Activated CD8-positive, alpha-beta memory T cell treated with anti-CD3 and anti-CD28 coated beads for 36 hours (primary cell): ENCODE measurements at regions not wholly inside any gene's neighbourhood (a gene's known extent, or its start where the extent isn't known, plus 50 kb on each side); places are given as distances from the start of the nearest gene placed in this dataset.

Source experiments
- CTCF ChIA-PET: fragments of 350-600 bp; sonication (Branson Sonifier 250); formaldehyde crosslinking; loops from one replicate; lab custom pipeline; 2021; ENCODE audit warnings: antibody characterized with exemption; lab: Charles Lee
- POLR2A ChIA-PET: fragments of 350-600 bp; sonication (Branson Sonifier 250); formaldehyde crosslinking; loops from one replicate; lab custom pipeline; 2021; ENCODE audit warnings: antibody characterized with exemption; lab: Charles Lee

DNA sequence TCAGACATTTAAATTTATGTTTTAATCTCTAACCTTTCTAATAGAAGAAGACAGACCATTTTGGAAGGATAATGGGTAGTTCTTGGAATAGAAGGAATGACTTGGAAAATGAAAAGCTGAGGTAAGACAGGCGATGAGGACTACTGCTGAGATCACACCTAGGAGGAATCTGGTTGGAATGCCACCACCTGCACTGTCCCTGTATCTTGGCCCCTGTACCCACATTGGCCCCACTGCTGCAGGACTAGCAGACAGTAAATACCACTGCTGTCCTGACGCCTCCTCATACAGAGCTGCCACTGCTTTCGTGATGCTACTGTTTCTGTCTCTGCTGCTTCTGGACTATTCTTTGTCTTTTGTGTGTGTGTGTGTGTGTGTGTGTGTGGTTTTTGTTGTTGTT lies 359.8 kb downstream of the TMEM232 start:
- CTCF ChIA-PET, result no interaction called here
- POLR2A ChIA-PET, result no interaction called here
